ENCODE measurements at regions not wholly inside any gene's neighbourhood (a gene's known extent, or its start where the extent isn't known, plus 50 kb on each side); places are given as distances from the start of the nearest gene placed in this dataset.
"Not testable (repeated sequence)": the region's sequence is repeated elsewhere in the genome, so short reads cannot be mapped to it uniquely, and the experiment has no call there.

DNA sequence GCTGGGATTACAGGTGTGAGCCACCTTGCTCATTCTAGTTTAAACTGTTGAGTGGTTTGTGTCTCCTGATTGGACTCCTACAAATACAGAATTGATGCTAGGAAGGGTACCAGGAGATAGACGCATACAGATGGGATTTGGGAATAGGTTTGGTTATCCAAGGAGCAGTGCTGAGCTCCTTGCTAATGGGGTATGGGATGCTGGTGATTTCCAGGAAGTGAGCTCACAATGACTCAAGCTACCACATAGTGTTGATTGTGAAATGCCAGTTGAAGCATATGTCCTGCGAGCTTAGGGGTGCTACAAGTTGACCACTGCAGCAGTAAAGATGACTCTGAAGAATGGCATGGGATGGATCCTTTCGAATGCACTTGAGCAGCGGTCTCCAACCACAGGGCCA is 75.6 kb downstream of the CCDC201 start:
- intact Hi-C loops (cut with micrococcal nuclease); dilution Hi-C loops (cut with HindIII; ENCODE audit: low sequenced_read_pairs, unreplicated experiment); H4K5ac ChIP-seq (ENCODE audit: low read depth, low read length): not testable (repeated sequence)

GRCh38 chr7:45789641-45790040 is 83.2 kb downstream of the CCDC201 start:
- POLR2A ChIA-PET (ENCODE audit: unreplicated experiment); H3K36me3 ChIP-seq (ENCODE audit: control insufficient read depth, insufficient read depth, low read length); H2BK20ac ChIP-seq (ENCODE audit: low read depth, low read length); H3K27ac ChIP-seq (ENCODE audit: insufficient read depth, low read length); H3K56ac ChIP-seq (ENCODE audit: extremely low read depth, insufficient read depth, low read length); H3K14ac ChIP-seq (replicated peaks; ENCODE audit: low read depth, low read length); H3K4me1 ChIP-seq (ENCODE audit: control insufficient read depth, insufficient read depth, low read length); H2BK5ac ChIP-seq (ENCODE audit: low read depth, low read length, poor library complexity, severe bottlenecking); H3K4me3 ChIP-seq (ENCODE audit: insufficient read depth, low read depth, low read length); H3K9me3 ChIP-seq (ENCODE audit: control insufficient read depth, insufficient read depth, low read length); intact Hi-C loops (cut with micrococcal nuclease); H2BK15ac ChIP-seq (ENCODE audit: low read depth, low read length); H3K9me1 ChIP-seq (ENCODE audit: insufficient read depth, low read length); H2AK5ac ChIP-seq (ENCODE audit: low read depth, low read length); H3K9ac ChIP-seq (ENCODE audit: low read depth, low read length); BruUV-seq (replicated peaks); H2BK120ac ChIP-seq (ENCODE audit: low read depth, low read length); H3K27me3 ChIP-seq (ENCODE audit: control insufficient read depth, insufficient read depth, low read length); H2AFZ ChIP-seq (replicated peaks; ENCODE audit: low read length, poor library complexity); H4K8ac ChIP-seq (ENCODE audit: low read depth in 2 of 2, low read length in 2 of 2); H3K4ac ChIP-seq (ENCODE audit: low read depth, low read length); H3K23ac ChIP-seq (ENCODE audit: low read depth, low read length); dilution Hi-C loops (cut with HindIII; ENCODE audit: low sequenced_read_pairs, unreplicated experiment); H2AK9ac ChIP-seq (replicated peaks; ENCODE audit: low read depth, low read length, poor library complexity); H3K18ac ChIP-seq (ENCODE audit: low read depth, low read length); H4K5ac ChIP-seq (ENCODE audit: low read depth, low read length); H3K79me1 ChIP-seq (ENCODE audit: low read depth in 1 of 2, low read length in 2 of 2); ATAC-seq (ENCODE audit: low read depth); H4K20me1 ChIP-seq (ENCODE audit: insufficient read depth, low read length); H3K4me2 ChIP-seq (ENCODE audit: low read depth, low read length); H4K91ac ChIP-seq (ENCODE audit: insufficient read depth, low read depth, low read length); in situ Hi-C loops (cut with MboI; ENCODE audit: low sequenced_read_pairs); CTCF ChIA-PET: not testable (repeated sequence)
- DNase-seq = peak; percentile 15
- no CpG with 5 or more reads among the region's 1 CpG for WGBS, 2 experiments (ENCODE audit: extremely low coverage in 2 of 2, insufficient read length in 1 of 2)

More for the DNA sequence above, 75.6 kb downstream of the CCDC201 start:
- H3K9me1 ChIP-seq (ENCODE audit: insufficient read depth, low read length); H3K23ac ChIP-seq (ENCODE audit: low read depth, low read length); H3K4me1 ChIP-seq (ENCODE audit: control insufficient read depth, insufficient read depth, low read length); H2AK9ac ChIP-seq (replicated peaks; ENCODE audit: low read depth, low read length, poor library complexity); H3K4me3 ChIP-seq (ENCODE audit: insufficient read depth, low read depth, low read length); H2AFZ ChIP-seq (replicated peaks; ENCODE audit: low read length, poor library complexity); H3K36me3 ChIP-seq (ENCODE audit: control insufficient read depth, insufficient read depth, low read length); BruUV-seq (replicated peaks); H3K27me3 ChIP-seq (ENCODE audit: control insufficient read depth, insufficient read depth, low read length); H3K79me1 ChIP-seq (ENCODE audit: low read depth in 1 of 2, low read length in 2 of 2); H4K20me1 ChIP-seq (ENCODE audit: insufficient read depth, low read length); CTCF ChIA-PET; H3K4me2 ChIP-seq (ENCODE audit: low read depth, low read length); ATAC-seq (ENCODE audit: low read depth); POLR2A ChIA-PET (ENCODE audit: unreplicated experiment); H3K9me3 ChIP-seq (ENCODE audit: control insufficient read depth, insufficient read depth, low read length); in situ Hi-C loops (cut with MboI; ENCODE audit: low sequenced_read_pairs); H3K9ac ChIP-seq (ENCODE audit: low read depth, low read length): not testable (repeated sequence)
- H2BK5ac ChIP-seq (ENCODE audit: low read depth, low read length, poor library complexity, severe bottlenecking) = peak overlapping the region; percentile 85
- H3K27ac ChIP-seq (ENCODE audit: insufficient read depth, low read length) = peak overlapping the region; percentile 14; the same call in 1 of the 2 replicates
- H3K14ac ChIP-seq (replicated peaks; ENCODE audit: low read depth, low read length) = peak overlapping the region; percentile 31; the same call in 1 of the 2 replicates
- peak; percentile 94 for DNase-seq
- peak overlapping the region; percentile 80; the same call in 1 of the 3 replicates for H2BK15ac ChIP-seq (ENCODE audit: low read depth, low read length)
- peak overlapping the region; percentile 63 for H4K91ac ChIP-seq (ENCODE audit: insufficient read depth, low read depth, low read length)
- H3K18ac ChIP-seq (ENCODE audit: low read depth, low read length) = 0 out of 2 replicates have a peak overlapping the region, but pooled peaks have one; percentile 75
- TF ChIP-seq FOS (IDR thresholded peaks at IDR 0.05; ENCODE audit: low read depth, low read length) (0 out of 2 replicates have a peak, but pooled peaks have one; percentile 25), CEBPB (IDR thresholded peaks at IDR 0.05; ENCODE audit: low read depth, low read length) (peak; percentile 85)
- no CpG with 5 or more reads among the region's 4 CpGs for WGBS, 2 experiments (ENCODE audit: extremely low coverage in 2 of 2, insufficient read length in 1 of 2)
- peak overlapping the region; percentile 19; the same call in 1 of the 2 replicates for H3K56ac ChIP-seq (ENCODE audit: extremely low read depth, insufficient read depth, low read length)
- H2AK5ac ChIP-seq (ENCODE audit: low read depth, low read length) = peak overlapping the region; percentile 86
- peak overlapping the region; percentile 79 to 95; a peak in 3 of 4 replicates for H4K8ac ChIP-seq (ENCODE audit: low read depth in 2 of 2, low read length in 2 of 2)
- peak overlapping the region; percentile 98 for H2BK120ac ChIP-seq (ENCODE audit: low read depth, low read length)
- peak overlapping the region; percentile 94 for H3K4ac ChIP-seq (ENCODE audit: low read depth, low read length)
- peak overlapping the region; percentile 98; the same call in 1 of the 2 replicates for H2BK20ac ChIP-seq (ENCODE audit: low read depth, low read length)
